ENCODE measurements at regions not wholly inside any gene's neighbourhood (a gene's known extent, or its start where the extent isn't known, plus 50 kb on each side); places are given as distances from the start of the nearest gene placed in this dataset.
"Not testable (repeated sequence)": the region's sequence is repeated elsewhere in the genome, so short reads cannot be mapped to it uniquely, and the experiment has no call there.

- POLR2A ChIA-PET (ENCODE audit: low non-redundant PET); DNase-seq (ENCODE audit: low spot score); CTCF ChIA-PET; H3K27ac ChIP-seq: not testable (repeated sequence)
These were observed 351.5 kb downstream of the SPATA31A6 start for GRCh38 chr9:42534984-42535325.

- POLR2A ChIA-PET (ENCODE audit: low non-redundant PET); H3K27ac ChIP-seq; CTCF ChIA-PET; DNase-seq (ENCODE audit: low spot score): not testable (repeated sequence)
These were observed 367.4 kb downstream of the SPATA31A6 start for GRCh38 chr9:42550789-42551357.

GRCh38 chr9:42568530-42568929, 385.1 kb downstream of the SPATA31A6 start:
- DNase-seq (ENCODE audit: low spot score); H3K27ac ChIP-seq; CTCF ChIA-PET; POLR2A ChIA-PET (ENCODE audit: low non-redundant PET): not testable (repeated sequence)

- H3K27ac ChIP-seq; DNase-seq (ENCODE audit: low spot score); CTCF ChIA-PET; POLR2A ChIA-PET (ENCODE audit: low non-redundant PET): not testable (repeated sequence)
These were observed 385.6 kb downstream of the SPATA31A6 start for GRCh38 chr9:42568942-42569556.

GRCh38 chr9:42577851-42578250, 394.4 kb downstream of the SPATA31A6 start:
- H3K27ac ChIP-seq; CTCF ChIA-PET; POLR2A ChIA-PET (ENCODE audit: low non-redundant PET); DNase-seq (ENCODE audit: low spot score): not testable (repeated sequence)
